HEK293 (cell line): ENCODE measurements at regions not wholly inside any gene's neighbourhood (a gene's known extent, or its start where the extent isn't known, plus 50 kb on each side); places are given as distances from the start of the nearest gene placed in this dataset.
"Not testable (repeated sequence)": the region's sequence is repeated elsewhere in the genome, so short reads cannot be mapped to it uniquely, and the experiment has no call there.

Source experiments
- CTCF ChIA-PET: fragments of 350-600 bp; formaldehyde crosslinking; extraction: SDS; loops from one replicate; lab custom pipeline; 2021; ENCODE audit warnings: antibody characterized with exemption; lab: Yijun Ruan, JAX
- POLR2A ChIA-PET: fragments of 300-600 bp; formaldehyde crosslinking; extraction: SDS; loops from one replicate; lab custom pipeline; 2020; ENCODE audit warnings: antibody characterized with exemption, inconsistent platforms; lab: Yijun Ruan, JAX
- H3K27ac ChIP-seq: fragments of 200-500 bp; sonication (Bioruptor generic); 2 replicates; pipeline ENCODE4 v1.5.1; 2014; ENCODE audit warnings: low read depth, low read length, control low read depth, inconsistent platforms; ENCODE audit errors: extremely low read depth
- H3K36me3 ChIP-seq, 2 experiments: fragments of 200-500 bp in 1 of 2; sonication (Bioruptor generic) in 1 of 2; 1 replicate in 1 of 2; 2 replicates in 1 of 2; pipeline ENCODE4 v1.5.1; 2014 to 2017; ENCODE audit warnings: inconsistent platforms in 2 of 2, low read length in 2 of 2; ENCODE audit not compliant: control insufficient read depth in 2 of 2, insufficient read depth in 1 of 2
- H3K4me1 ChIP-seq: fragments of 200-500 bp; sonication (Bioruptor generic); 2 replicates; pipeline ENCODE4 v1.5.1; 2014; ENCODE audit warnings: mild to moderate bottlenecking, low read length, inconsistent platforms; ENCODE audit not compliant: control insufficient read depth, insufficient read depth
- H3K4me3 ChIP-seq: 2 replicates; pipeline ENCODE4 v1.5.1; 2011; ENCODE audit warnings: low read depth, mild to moderate bottlenecking, control low read depth, low read length, moderate library complexity
- H3K9me3 ChIP-seq: fragments of 200-500 bp; sonication (Bioruptor generic); 2 replicates; pipeline ENCODE4 v1.5.1; 2014; ENCODE audit warnings: low read depth, low read length, inconsistent platforms; ENCODE audit not compliant: control insufficient read depth, insufficient read depth
- PRDM1 ChIP-seq: fragments of 450-650 bp; formaldehyde crosslinking; IDR thresholded peaks from 2 replicates; pipeline ENCODE4; 2016; ENCODE audit warnings: missing biosample characterization, missing genetic modification characterization
- ZBTB17 ChIP-seq: fragments of 450-650 bp; formaldehyde crosslinking; IDR thresholded peaks from 2 replicates; pipeline ENCODE4 v1.5.1; 2016; ENCODE audit warnings: missing biosample characterization, missing genetic modification characterization
- ZIC2 ChIP-seq: fragments of 450-650 bp; formaldehyde crosslinking; IDR thresholded peaks from 2 replicates; pipeline ENCODE4 v1.5.1; 2016; ENCODE audit warnings: missing biosample characterization, missing genetic modification characterization
- ZNF335 ChIP-seq: fragments of 450-650 bp; formaldehyde crosslinking; conservative IDR thresholded peaks from 2 replicates; pipeline ENCODE4 v1.5.1; 2016; ENCODE audit warnings: missing biosample characterization, missing genetic modification characterization
- TF ChIP-seq, protein P1 (sequence below): fragments of 450-650 bp; formaldehyde crosslinking; IDR thresholded peaks from 2 replicates; pipeline ENCODE4 v1.5.1; 2017; ENCODE audit warnings: missing biosample characterization, missing genetic modification characterization
- TF ChIP-seq, protein P2 (sequence below): fragments of 450-650 bp; formaldehyde crosslinking; conservative IDR thresholded peaks from 2 replicates; pipeline ENCODE4 v1.5.1; 2016; ENCODE audit warnings: low read depth, missing biosample characterization, missing genetic modification characterization

DNA sequence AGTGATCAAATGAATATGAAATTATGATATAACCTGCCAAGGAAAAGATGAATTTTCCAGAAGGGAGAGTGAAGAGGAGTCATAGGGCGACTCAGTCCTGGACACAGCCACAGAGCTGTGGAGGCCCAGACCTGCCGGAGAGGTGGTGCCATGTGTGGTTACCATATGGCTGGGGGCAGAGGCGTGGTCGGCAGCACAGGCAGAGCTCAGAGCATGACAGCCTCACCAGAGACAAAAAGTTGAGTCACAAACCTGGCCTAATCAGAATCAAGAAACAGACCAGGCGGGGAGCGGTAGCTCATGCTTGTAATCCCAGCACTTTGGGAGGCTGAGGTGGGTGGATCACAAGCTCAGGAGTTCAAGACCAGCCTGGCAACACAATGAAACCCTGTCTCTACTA, 57.8 kb upstream of the KIF2A start:
- H3K4me3 ChIP-seq, H3K4me1 ChIP-seq, H3K36me3 ChIP-seq, H3K27ac ChIP-seq, POLR2A ChIA-PET, CTCF ChIA-PET, H3K9me3 ChIP-seq: not testable (repeated sequence)

DNA sequence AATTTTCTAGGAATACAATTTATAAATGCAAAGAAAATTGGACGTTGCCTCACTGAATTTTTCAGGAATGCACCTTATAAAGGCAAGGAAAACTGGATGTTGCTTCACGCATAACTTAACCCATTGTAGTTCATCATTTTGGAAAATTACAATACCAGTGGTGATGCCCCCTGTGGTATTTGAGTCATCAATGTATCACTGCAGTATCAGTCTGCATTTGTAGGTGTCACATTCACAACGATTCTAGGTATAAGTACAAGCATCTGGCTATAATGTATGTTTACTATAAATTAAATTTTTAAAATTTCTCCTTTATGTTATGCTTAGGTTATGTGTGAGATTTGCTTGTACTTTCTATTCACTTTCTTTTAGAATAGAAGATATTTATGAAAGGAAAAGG, 55.9 kb upstream of the KIF2A start:
- H3K4me3 ChIP-seq, CTCF ChIA-PET, H3K9me3 ChIP-seq, POLR2A ChIA-PET, H3K4me1 ChIP-seq, H3K27ac ChIP-seq, H3K36me3 ChIP-seq: not testable (repeated sequence)

DNA sequence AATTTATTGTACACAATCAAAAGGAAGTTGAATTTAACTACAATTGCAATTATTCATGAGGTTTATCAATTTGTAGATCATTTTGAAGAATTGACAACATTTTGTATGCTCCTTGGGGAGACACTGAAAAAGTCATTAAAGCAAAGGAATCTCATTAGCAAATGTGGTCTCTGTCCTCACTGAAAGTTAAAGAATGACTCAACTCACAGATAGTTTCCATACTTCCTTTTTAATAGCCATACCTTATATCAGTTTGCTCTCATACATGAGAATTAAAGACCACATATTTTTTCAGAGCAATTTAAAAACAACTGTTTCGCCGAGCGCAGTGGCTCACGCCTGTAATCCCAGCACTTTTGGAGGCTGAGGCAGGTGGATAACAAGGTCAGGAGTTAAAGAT, 55.1 kb upstream of the KIF2A start:
- H3K4me1 ChIP-seq, H3K27ac ChIP-seq, H3K36me3 ChIP-seq, POLR2A ChIA-PET, CTCF ChIA-PET, H3K9me3 ChIP-seq, H3K4me3 ChIP-seq: not testable (repeated sequence)

DNA sequence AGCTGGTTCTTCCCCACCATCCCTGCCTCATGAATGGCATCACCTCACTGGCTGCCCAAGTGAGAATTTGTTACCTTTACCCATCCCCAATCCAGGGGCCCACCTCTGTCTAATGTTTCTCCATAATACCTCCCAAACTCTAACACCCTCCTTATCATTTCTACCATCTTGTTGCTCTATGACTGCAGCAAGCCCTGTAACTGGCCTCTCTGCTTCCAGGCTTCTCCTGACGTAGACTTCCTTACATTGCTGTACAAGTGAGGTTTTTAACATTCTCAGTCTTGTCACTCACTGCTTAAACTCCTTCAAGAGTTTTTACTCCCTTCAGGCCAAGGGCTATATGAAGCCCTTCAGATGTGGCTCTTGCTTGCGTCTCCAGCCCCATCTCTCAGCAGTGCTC, 53.5 kb upstream of the KIF2A start:
- POLR2A ChIA-PET, H3K4me3 ChIP-seq, CTCF ChIA-PET, H3K4me1 ChIP-seq, H3K36me3 ChIP-seq, H3K27ac ChIP-seq, H3K9me3 ChIP-seq: not testable (repeated sequence)

DNA sequence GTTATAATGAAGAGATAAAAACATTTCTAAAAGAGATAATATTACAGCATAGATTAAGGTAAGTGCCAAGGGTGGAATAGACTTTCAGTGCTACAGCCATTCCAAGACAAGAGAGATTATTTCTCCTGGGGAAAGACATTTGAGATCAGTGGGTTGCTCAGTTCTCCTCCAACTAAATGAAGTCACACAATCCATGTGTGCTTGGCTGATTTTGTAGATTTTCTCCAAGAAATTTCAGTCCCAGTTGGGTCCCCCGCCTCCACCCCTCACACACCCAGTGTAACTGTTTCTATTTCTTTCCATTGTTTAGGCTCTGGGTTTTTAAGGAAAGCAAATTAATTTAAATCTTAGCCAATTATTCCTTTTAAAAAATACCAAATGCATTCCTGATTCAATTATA, 50.5 kb upstream of the KIF2A start:
- CTCF ChIA-PET, H3K4me1 ChIP-seq: not testable (repeated sequence)

DNA sequence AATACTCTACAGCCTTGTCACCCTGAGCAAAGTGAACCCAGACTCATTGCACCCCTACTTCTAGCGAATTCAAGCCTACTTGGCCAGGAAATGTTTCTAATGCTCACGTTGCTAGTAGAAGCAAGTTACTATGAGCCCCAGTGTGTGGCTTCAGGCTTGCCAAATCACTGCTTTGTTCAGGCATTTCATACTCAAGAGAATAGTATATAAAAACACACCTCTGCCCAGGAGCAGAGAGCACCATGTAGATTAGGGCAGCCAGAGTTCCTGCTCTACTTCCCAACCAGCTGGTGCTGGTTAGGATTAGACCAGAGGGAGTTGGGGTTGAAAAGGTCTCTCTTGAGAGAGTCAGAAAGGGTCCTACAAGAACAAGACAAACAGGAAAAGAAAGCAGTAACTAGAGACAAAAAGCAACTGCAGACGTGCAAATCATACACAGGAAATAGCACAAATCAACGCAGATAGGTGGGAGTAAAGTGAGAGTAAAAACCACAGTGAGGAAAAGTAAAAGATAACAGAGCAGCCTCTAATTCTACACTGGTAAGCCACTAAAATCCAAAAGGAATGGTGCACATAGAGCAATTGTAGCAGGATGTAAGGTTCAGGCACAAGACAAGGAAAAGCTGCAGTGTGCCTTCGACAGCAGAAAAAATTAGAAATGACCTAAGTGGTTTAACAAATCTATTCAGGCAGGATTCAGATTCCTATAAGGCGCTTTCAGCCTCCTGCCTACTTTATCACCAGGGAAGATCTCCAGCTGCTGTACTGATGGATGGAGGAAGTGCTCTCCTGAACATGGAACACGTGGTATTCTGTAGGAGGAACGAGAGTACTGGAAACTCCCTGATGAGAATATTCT, 49.6 kb upstream of the KIF2A start:
- no peaks in the 10 kb centered on the region for H3K36me3 ChIP-seq
- no peak overlapping the region for H3K4me3 ChIP-seq
- ChIA-PET POLR2A (no interaction called here), CTCF (no interaction called here)
- TF ChIP-seq, protein P1, sequence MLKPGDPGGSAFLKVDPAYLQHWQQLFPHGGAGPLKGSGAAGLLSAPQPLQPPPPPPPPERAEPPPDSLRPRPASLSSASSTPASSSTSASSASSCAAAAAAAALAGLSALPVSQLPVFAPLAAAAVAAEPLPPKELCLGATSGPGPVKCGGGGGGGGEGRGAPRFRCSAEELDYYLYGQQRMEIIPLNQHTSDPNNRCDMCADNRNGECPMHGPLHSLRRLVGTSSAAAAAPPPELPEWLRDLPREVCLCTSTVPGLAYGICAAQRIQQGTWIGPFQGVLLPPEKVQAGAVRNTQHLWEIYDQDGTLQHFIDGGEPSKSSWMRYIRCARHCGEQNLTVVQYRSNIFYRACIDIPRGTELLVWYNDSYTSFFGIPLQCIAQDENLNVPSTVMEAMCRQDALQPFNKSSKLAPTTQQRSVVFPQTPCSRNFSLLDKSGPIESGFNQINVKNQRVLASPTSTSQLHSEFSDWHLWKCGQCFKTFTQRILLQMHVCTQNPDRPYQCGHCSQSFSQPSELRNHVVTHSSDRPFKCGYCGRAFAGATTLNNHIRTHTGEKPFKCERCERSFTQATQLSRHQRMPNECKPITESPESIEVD (tag by site-specific recombination): no peak
- TF ChIP-seq ZBTB17 (tag by site-specific recombination) (peak; percentile 88), ZNF335 (tag by site-specific recombination) (peak; percentile 64), PRDM1 (tag by site-specific recombination) (0 out of 2 replicates have a peak, but pooled peaks have one; percentile 17), ZIC2 (tag by site-specific recombination) (peak; percentile 18; the same call in 1 of the 2 replicates)
- TF ChIP-seq, protein P2, sequence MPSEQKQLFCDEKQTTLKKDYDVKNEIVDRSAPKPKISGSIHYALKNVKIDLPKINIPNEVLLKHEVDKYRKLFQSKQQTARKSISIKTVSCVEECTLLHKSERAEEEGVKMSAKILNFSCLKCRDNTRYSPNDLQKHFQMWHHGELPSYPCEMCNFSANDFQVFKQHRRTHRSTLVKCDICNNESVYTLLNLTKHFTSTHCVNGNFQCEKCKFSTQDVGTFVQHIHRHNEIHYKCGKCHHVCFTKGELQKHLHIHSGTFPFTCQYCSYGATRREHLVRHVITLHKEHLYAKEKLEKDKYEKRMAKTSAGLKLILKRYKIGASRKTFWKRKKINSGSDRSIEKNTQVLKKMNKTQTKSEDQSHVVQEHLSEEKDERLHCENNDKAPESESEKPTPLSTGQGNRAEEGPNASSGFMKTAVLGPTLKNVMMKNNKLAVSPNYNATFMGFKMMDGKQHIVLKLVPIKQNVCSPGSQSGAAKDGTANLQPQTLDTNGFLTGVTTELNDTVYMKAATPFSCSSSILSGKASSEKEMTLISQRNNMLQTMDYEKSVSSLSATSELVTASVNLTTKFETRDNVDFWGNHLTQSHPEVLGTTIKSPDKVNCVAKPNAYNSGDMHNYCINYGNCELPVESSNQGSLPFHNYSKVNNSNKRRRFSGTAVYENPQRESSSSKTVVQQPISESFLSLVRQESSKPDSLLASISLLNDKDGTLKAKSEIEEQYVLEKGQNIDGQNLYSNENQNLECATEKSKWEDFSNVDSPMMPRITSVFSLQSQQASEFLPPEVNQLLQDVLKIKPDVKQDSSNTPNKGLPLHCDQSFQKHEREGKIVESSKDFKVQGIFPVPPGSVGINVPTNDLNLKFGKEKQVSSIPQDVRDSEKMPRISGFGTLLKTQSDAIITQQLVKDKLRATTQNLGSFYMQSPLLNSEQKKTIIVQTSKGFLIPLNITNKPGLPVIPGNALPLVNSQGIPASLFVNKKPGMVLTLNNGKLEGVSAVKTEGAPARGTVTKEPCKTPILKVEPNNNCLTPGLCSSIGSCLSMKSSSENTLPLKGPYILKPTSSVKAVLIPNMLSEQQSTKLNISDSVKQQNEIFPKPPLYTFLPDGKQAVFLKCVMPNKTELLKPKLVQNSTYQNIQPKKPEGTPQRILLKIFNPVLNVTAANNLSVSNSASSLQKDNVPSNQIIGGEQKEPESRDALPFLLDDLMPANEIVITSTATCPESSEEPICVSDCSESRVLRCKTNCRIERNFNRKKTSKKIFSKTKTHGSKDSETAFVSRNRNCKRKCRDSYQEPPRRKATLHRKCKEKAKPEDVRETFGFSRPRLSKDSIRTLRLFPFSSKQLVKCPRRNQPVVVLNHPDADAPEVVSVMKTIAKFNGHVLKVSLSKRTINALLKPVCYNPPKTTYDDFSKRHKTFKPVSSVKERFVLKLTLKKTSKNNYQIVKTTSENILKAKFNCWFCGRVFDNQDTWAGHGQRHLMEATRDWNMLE (tag by site-specific recombination): no peak
- H3K27ac ChIP-seq: no peak overlapping the region
- no peaks in the 10 kb centered on the region for H3K4me1 ChIP-seq
- H3K9me3 ChIP-seq: no peaks in the 10 kb centered on the region

More for the DNA sequence above, 50.5 kb upstream of the KIF2A start:
- H3K4me3 ChIP-seq, POLR2A ChIA-PET, H3K36me3 ChIP-seq, H3K27ac ChIP-seq, H3K9me3 ChIP-seq: not testable (repeated sequence)
